Tibial nerve (tissue), 4 donors: ENCODE measurements at regions not wholly inside any gene's neighbourhood (a gene's known extent, or its start where the extent isn't known, plus 50 kb on each side); places are given as distances from the start of the nearest gene placed in this dataset.

ENCODE experiments used
- EP300 ChIP-seq, 2 donors: sonication (generic); formaldehyde crosslinking; IDR thresholded peaks; one replicate each; pipeline ENCODE4 v1.6.1; 2017; ENCODE audit warnings: antibody characterized with exemption in 2 of 2, mild to moderate bottlenecking in 1 of 2
- POLR2A ChIP-seq, 2 donors: fragments of 450-650 bp; IDR thresholded peaks; one replicate each; pipeline ENCODE4 v1.6.1; 2017; ENCODE audit warnings: antibody characterized with exemption in 2 of 2, mild to moderate bottlenecking in 2 of 2, moderate library complexity in 2 of 2
- TF ChIP-seq, protein P1 (sequence below), 5 experiments: fragments of 200-600 bp in 3 of 5; fragments of 450-650 bp in 2 of 5; sonication (generic) in 3 of 5; IDR thresholded peaks; one replicate each; pipeline ENCODE4 v1.5.1; 2016 to 2019; ENCODE audit warnings: antibody characterized with exemption in 5 of 5, mild to moderate bottlenecking in 3 of 5, moderate library complexity in 2 of 5

DNA sequence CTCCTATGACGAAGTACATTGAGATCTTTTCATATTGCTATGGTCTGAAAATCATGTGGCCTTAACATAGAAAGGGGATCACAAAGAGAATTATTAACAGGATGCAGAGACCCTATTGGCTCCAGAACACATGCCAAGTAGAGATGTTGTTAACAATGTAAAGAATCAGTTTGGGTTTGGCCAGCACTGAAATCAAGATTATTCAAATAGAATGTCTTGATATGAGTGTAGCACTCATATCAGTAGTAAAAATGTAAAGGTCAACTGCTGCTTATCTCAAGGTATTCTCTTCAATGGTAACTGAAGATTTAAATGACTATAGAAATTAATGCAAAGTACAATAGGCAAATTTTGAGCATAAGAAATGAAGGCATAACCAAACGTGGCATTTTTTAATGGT, 262.8 kb downstream of the PTH2R start:
- TF ChIP-seq POLR2A (IDR thresholded peaks at IDR 0.05) (no peak), EP300 (IDR thresholded peaks at IDR 0.05) (no peak)
- TF ChIP-seq, protein P1, sequence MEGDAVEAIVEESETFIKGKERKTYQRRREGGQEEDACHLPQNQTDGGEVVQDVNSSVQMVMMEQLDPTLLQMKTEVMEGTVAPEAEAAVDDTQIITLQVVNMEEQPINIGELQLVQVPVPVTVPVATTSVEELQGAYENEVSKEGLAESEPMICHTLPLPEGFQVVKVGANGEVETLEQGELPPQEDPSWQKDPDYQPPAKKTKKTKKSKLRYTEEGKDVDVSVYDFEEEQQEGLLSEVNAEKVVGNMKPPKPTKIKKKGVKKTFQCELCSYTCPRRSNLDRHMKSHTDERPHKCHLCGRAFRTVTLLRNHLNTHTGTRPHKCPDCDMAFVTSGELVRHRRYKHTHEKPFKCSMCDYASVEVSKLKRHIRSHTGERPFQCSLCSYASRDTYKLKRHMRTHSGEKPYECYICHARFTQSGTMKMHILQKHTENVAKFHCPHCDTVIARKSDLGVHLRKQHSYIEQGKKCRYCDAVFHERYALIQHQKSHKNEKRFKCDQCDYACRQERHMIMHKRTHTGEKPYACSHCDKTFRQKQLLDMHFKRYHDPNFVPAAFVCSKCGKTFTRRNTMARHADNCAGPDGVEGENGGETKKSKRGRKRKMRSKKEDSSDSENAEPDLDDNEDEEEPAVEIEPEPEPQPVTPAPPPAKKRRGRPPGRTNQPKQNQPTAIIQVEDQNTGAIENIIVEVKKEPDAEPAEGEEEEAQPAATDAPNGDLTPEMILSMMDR (IDR thresholded peaks at IDR 0.05): no peak
